HG02642 (cell line): ENCODE measurements at regions not wholly inside any gene's neighbourhood (a gene's known extent, or its start where the extent isn't known, plus 50 kb on each side); places are given as distances from the start of the nearest gene placed in this dataset.
A peak's percentile ranks its signal among the peaks of the same experiment; 100 is the strongest.
"Not testable (repeated sequence)": the region's sequence is repeated elsewhere in the genome, so short reads cannot be mapped to it uniquely, and the experiment has no call there.

Experiments
- ATAC-seq: cut with Tn5 transposase; IDR thresholded peaks from one replicate; pipeline ENCODE4 v1.9.1; 2021; ENCODE audit warnings: mild to moderate bottlenecking; ENCODE audit not compliant: unreplicated experiment, poor library complexity

DNA sequence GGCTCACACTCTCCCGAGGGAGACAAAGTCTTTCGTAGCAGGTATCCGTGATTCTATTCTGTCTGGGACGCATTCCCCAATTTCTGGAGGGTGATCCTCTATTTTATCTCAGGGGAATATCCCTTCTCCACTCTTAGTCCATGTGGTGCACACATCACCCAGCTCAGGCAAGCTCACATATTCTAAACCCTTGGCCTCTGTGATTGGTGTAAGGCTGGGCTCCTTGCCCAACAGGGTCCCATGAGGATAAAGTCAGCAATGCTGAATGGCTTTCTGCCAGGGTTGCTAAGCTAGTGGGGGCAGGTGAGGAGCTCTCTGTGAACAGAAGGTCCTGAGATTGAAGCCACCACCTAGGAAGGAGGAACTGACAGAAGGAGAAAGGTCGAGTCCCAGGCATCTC is 137.2 kb downstream of the CDH26 start:
- ATAC-seq, result no peak

DNA sequence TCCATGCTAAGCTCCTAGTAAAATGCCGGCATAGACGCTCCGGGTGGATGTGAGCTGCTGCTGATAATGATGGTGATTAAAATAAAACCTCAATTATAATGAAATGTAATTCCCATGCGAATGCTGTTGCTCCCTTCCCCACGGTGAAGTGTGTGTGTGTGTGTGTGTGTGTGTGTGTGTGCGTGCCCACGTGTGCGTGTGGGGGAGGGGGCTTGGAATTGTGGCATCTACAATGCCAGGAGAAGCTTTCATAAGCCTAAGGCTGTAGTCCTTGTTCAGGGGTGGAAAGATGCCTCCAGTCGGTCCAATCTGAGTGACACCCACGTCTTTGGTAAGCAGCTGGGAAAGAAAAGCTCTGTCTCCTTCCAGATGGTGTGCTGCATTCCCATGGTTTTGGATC is 137.9 kb downstream of the CDH26 start:
- no peak for ATAC-seq

DNA sequence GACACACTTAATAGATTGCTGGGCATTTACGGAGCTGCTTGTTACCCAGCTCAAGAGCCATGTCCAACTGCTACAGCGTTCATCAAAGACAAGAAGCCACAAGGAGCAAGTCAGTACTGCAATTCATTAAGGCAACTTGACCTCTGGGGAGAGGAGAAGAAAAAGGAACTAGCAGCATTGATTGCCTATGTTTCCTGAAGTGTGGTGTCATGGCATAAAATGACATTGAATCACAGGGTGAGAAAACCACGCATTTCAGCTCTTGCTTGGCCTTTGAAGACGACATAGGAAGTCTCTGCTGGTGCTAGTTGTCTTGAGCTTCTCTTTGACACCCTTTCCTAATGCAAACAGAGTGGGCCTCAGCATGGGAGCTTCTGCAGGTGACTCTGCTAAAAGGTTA is 139.1 kb downstream of the CDH26 start:
- no peak for ATAC-seq

DNA sequence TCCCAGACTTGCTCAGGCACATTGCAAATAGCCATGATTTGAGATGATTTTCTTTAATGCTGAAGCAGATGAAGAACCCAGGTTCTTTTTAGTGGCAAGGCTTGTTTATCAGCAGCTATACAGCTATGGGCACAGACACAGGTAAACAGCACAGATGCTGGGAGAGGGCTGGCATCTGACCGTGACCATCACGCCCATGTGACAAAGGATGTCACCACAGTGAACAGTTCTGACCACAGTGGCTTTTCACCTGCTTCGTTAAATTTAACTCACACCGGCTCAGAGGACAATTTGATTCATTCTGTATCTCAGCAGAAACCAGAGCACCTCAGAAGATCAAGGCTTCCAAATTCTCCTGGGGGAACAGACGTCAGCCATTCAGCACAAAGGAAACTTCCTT is 142.6 kb downstream of the CDH26 start:
- ATAC-seq, result no peak

DNA sequence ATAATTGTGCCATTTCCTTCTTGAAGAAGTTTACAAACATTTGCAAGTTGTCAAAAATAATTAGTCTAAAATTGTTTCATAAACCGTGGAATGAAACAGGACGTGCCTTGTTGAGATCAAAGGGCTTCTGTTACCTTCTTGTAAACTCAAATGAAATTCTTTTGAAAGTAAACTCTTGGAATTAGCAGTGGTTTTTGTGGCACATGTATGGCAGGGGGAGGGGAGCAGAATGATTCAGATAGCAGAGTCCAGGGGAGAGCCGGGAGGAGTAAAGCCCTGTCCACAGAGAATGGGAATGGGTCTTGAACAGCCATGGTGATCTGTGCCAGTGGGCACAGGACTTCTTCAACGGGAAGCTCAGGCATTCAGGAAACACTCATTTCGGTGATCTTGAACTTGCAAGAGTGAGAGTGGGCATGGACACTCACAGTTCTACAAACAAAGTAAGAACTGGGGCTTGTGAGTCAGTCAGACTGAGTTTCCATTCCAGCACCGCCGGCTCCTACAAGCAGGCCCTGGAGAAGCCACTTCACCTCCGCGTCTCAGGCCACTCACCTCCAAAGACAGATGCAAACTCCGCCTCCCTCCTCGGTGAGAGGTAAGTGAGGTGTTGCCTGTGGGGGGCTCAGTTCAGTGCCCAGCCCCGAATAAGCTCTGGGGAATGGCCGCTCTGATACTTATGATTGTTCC is 143.1 kb downstream of the CDH26 start:
- no peak for ATAC-seq

DNA sequence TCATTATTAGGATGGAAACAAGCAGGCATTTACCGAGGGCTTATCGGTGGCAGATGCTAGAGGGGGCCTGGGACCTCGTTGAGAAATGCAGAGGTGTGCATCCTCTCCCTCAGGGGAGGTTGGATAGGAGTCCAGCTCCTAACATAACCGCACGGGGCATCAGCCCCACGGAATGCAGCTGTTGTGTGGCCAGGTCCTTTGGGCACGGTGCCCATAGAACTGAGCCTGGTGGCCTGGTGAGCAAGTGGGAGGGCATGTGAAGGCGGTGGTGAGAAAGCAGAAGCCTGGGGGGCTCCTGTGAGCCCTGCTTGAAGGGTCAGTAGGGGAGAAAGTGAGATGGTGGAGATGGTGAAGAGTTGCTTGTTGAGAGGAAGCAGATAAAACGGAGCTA is 143.7 kb downstream of the CDH26 start:
- no peak for ATAC-seq

DNA sequence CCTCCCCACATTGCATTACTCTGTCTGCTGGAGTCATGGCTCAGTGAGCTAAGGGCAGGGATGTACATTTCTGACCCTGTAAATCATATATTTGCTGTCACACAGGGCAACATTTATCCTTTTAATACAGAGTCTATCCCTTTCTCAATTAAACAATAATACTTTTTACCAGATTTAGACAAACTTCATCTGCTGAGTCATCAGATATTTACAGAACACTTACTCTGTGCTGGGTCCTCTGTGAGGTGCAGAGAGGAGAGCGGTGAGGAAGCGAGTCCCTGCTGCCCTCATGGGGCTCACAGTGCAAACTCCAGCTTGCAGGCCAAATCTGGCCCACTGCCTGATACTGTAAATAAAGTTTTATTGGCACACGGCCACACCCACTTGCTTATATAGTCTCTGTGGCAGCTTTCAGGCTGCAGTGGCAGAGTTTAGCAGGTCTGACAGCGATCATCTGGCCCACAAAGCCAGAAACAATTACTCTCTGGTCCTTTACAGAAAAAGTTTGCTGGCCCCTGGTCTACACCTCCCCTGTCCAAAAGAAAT is 144.5 kb downstream of the CDH26 start:
- ATAC-seq, result no peak

DNA sequence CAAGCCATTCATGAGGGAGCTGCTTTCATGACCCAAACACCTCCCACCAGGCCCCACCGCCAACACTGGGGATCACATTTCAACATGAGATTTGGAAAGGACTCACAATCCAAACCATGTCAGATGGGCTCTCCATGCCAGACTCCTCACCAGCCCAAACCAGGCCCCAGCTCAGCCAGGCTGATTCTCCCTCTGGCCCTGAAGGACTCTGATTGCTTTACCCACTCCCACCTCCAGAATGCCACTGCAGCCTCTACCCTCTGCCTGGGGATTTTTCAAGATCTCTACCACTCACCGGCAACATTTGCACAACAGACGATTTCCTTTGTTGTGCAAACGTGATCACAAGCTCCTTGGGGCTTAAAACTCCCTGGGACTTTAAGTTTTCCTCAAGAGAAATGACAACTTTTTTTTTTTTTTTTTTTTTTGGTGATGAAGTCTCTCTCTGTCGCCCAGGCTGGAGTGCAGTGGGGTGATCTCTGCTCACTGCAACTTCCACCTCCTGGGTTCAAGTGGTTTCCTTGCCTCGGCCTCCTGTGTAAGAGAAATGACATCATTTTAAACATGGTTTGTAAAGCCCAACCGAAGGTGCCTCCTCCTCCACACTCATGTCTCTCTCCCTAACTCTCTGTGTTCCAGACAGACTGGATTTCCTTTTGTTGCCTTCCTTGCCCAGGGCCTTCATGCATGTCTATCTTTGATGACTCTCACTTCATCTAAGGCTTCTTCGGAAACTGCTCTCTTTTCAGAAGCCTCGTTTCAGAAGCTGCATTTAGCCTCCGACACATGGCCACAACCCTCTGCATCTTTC is 147.0 kb downstream of the CDH26 start:
- no peak for ATAC-seq

DNA sequence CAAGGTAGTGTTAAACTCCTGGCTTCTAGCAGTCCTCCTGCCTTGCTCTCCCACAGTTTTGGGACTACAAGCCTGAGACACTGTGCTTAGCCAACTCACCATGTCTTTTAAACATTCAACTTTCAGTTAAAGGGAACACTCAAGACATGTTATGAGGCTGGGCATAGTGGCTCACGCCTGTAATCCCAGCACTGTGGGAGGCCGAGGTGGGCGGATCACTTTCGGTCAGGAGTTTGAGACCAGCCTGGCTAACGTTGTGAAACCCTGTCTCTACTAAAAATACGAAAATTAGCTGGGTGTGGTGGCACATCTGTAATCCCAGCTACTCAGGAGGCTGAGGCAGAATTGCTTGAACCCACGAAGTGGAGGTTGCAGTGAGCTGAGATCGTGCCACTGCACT is 148.0 kb downstream of the CDH26 start:
- not testable (repeated sequence) for ATAC-seq

DNA sequence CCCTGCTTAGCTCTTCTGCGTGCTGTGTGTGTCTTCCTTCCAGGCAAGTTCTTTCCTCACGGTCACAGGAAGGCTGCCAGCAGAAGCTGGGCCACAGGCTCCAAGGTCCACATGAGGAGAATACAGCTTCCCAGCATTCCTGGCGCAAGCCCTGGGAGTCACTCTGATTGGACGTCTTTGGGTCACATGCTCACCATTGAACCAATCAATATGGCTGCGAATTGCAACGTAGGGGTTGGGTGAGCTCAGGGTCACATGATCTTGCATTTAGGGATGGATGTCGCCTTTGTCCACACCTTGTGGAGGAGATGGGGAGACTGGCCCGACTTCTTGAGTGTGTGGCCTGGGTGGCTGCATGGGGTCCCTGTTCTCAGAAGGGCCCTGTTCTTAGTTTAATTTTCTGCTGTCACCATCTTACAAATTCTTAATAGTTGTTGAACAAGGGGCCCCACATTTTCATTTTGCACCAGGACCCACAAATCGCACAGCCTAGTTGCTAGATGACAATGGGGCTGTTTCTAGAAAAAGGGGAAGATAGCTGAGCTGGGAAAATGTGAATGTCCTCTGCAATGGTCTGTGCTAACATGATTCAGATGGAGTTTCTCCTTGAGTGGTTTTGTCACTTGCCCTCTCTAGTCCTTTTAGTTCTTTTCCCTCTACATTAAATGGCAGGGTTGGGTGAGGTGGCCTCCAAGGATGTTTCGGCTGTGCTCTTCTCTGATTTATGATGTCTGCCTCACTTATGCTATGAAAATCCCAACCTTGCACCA is 149.6 kb downstream of the CDH26 start:
- no peak for ATAC-seq

DNA sequence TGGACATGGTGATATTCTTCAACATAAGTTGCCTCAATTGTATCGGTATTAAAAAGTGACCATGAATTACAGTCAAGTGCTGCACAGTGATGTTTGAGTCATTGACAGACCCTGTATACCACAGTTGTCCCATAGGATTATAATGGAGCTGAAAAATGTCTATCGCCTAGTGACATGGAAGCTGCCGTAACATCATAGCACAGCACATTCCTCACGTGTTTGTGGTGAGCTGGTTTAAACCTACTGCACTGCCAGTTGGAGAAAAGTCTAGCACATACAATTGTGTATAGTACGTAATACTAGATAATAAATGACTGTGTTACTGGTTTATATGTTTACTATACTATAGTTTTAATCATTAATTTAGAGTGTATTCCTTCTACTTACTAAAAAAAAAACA is 150.2 kb downstream of the CDH26 start:
- ATAC-seq, result no peak

DNA sequence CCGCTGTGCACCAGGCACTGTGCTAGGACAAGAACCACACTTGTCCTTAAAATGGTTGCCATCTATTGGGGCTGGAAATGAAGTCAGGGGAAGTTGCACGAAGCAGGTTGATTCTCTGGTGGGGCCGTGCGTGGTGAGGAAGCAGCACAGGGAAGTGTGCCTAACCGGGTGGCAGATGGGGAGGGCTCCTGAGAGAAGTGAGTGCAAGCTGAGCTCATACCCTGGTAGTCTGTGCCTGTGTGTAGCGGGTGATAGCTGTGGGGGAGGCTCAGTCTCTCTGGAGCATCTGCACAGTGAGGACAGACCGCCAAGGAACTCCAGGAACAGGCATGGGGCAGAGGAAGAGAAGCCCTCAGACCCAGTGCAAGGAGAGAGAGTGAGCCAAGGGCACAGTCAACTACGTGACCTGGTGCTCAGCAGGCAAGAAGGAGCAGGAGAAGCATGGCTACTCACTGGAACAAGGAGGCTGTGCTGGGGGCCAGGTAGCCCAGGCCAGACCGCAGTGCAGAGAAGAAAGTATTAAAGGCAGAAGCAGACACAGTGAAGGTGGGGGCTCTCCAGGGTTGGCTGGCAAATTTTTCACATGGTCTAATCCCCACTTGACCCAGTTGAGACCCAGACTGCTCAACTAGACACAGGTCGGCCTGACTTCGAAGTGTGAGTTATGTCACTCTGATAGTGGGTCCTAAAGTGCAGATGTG is 155.0 kb downstream of the CDH26 start:
- ATAC-seq, result no peak

DNA sequence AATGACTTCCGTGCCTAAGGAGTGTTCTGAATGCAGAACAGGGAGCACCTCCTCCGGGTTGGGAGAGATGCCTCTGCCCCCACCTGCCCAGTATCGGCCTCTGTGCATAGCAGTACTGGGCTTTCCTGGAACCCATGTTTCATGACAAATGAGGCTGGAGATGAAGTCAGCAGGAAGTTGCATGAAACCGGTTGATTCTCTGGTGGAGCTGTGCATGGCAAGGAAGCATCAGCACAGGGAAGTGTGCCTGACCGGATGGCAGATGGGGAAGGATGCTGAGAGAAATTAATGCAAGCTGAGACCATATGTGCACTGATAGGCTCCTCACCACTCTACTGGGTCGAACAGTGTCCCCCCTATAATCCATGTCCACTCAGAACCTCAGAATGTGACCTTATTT is 155.5 kb downstream of the CDH26 start:
- ATAC-seq, result no peak

DNA sequence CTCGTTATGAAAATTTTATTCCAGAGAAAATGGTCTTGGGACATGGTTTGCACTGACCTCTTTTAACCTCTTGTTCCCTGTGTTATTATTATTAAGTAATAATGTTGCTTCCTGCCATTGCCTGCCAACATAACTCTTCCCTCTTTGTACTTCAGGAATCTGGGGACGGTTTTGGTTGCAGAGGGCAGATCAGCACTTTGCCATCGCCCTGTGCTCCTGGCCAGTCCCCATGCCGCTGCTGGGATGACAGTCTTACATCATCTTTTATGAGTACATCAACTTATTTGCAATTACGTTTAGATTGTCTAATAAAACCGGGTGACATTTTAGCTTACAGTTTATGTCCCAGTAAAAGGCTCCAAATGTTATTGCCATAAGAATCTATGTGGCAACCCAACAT is 157.2 kb downstream of the CDH26 start:
- no peak for ATAC-seq

DNA sequence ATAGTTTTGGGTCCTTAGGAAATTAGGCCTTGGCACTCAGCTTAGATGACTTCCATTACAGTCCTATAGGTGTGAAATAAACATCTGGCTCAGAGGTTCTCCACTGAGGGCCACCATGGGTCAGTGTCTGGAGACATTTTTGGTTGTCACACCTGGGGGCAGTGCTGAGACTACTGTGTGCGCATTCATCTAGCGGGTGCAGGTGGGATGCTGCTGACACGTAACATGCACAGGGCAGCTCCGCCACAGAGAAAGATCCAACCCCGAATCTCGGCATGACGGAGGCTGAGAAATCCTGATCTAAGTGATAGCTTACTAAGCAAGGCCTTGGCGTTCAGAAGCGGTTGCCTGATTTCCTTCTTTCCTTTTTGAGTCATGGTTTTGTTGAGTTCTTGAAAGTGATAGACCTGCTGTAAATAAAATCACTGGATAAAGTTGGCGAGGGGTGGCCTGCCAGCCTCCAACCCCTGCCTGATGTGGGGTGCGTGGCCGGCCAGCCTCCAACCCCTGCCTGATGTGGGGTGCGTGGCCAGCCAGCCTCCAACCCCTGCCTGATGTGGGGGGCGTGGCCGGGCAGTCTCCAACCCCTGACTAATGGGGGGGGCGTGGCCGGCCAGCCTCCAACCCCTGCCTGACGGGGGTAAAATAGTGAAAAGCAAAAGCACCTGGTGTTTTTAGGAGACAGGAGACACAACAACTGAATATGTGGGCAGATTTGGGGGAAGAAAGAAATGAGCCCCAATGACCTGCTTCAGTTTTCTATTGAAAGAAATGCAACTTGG is 158.1 kb downstream of the CDH26 start:
- ATAC-seq, result peak; percentile 64

DNA sequence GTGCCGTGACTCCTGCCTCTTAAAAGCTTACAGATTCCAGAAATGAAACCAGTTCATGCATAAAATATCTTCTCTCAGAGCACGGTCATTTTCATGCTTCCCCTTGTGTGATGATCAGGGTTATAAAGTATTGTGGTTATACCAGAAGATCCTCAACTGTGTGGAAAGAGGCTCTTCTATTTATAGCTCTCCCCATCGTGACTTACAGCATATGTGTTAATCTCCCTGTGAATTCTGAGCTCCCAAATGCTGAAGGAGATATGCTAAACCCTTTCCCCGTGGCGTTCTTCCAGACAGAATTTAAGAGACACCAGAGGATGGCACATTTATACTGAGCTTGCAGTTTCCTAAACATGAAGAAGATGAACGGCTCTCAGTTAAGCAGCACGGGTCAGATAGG is 158.8 kb downstream of the CDH26 start:
- no peak for ATAC-seq

DNA sequence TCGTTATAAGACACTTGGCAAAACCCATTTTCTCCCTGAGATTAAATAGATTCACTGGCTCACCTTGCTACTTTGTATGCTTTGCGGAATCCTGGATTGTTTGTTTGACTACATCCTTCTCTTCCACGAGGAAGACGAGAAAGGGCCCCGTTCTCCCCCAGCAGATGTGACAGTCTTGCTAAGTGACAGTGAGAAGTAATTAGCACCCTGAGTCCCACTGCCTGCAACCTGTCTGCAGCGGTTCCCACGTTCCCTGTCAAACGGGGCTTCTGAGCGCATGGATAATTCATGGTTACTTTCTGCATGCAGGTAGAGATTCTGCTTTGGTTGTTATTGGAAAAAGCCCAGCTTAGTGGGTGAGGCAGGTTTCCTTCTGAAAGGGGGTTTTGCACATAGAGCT is 163.7 kb downstream of the CDH26 start:
- no peak for ATAC-seq

DNA sequence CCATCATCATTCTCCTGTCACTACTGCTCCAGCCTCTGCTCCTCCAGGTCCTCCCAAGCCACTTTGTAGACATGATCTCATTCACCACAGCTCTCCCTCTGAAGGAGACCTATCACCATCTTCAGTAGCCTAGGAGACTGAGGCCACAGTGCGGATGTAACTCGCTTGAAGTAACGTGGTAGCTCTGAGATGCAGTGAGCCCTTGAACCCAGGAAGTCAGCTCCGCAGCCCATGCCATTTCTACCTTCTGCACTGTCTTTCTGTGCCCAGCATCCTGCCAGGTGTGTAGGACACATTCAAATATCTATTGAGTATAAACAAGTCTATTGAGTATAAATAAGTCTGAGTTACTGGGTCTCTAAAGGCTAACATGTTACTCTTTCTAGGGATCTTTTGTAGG is 164.4 kb downstream of the CDH26 start:
- ATAC-seq, result no peak

DNA sequence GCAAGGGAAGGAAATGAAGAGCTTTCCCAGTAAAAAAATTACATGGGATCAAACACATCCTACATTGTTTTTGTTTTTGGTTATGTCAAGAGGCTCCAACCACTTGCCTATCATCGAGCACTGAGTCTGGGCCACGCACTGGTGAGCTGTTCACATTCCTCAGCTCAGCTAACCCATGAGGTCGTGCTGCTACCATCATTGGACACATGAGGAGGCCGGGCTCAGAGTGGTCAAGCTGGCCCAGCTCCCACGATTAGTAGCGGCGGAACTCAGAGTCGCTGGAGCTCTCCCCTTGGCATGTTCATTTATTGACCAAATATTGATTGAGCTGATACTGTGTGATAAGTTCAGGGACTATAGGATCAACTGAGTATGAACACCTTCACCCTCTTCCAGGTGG is 164.9 kb downstream of the CDH26 start:
- no peak for ATAC-seq

DNA sequence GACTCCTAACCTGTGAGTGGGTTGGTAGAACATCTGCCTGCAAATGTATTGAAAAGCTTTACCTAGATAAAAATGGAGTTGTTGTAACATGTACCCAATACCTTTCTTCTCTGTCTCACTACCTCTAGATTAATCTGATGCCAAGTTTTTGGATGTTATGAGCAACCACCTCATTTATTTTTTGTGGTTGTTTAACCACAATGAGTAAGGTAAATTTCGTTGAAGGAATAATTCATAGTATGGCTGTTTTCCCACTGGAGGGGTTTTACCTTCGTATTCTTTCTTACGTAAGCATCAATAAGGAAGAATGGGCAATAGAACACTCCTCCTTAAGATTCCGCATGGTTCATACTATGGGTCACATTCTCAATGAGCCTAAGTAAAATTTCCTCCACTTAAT is 165.4 kb downstream of the CDH26 start:
- ATAC-seq, result no peak
